Stomach (tissue), 8 donors: ENCODE measurements at regions not wholly inside any gene's neighbourhood (a gene's known extent, or its start where the extent isn't known, plus 50 kb on each side); places are given as distances from the start of the nearest gene placed in this dataset.

Source experiments
- DNase-seq, 2 donors: peaks; one replicate each; pipeline versions ENCODE4 v3.0.0 to v3.0.0-alpha.2; 2013 to 2019
- H3K27ac ChIP-seq, 5 donors: fragments of 200-600 bp in 4 of 5; sonication (generic) in 4 of 5; one replicate each; pipeline ENCODE4 v1.5.1; 2013 to 2019; ENCODE audit warnings: mild to moderate bottlenecking in 1 of 5, moderate library complexity in 1 of 5
- H3K27me3 ChIP-seq, 3 donors: fragments of 200-600 bp; sonication (generic); one replicate each; pipeline ENCODE4 v1.5.1; 2017 to 2019; ENCODE audit warnings: mixed run types in 1 of 3
- H3K36me3 ChIP-seq, 4 donors: fragments of 200-600 bp; sonication (generic); 1 replicate in 3 of 4; 2 replicates in 1 of 4; pipeline ENCODE4 v1.5.1; 2016 to 2019
- H3K4me1 ChIP-seq, 4 donors: fragments of 200-600 bp; sonication (generic); one replicate each; pipeline ENCODE4 v1.5.1; 2016 to 2019
- H3K4me3 ChIP-seq, 4 donors: fragments of 200-600 bp; sonication (generic) in 3 of 4; one replicate each; pipeline ENCODE4 v1.5.1; 2016 to 2019; ENCODE audit warnings: mild to moderate bottlenecking in 1 of 4
- H3K9me3 ChIP-seq, 4 donors: fragments of 200-600 bp; sonication (generic); one replicate each; pipeline ENCODE4 v1.5.1; 2016 to 2019
- EP300 ChIP-seq: sonication (generic); formaldehyde crosslinking; IDR thresholded peaks from one replicate; pipeline ENCODE4 v1.6.1; 2017; ENCODE audit warnings: antibody characterized with exemption
- POLR2A ChIP-seq, 4 donors: fragments of 450-650 bp; IDR thresholded peaks; one replicate each; pipeline ENCODE4 v1.6.1; 2016; ENCODE audit warnings: antibody characterized with exemption in 4 of 4, control low read depth in 2 of 4, mild to moderate bottlenecking in 1 of 4, moderate library complexity in 1 of 4
- POLR2AphosphoS5 ChIP-seq, 3 donors: sonication (generic); formaldehyde crosslinking; IDR thresholded peaks; one replicate each; pipeline ENCODE4 v1.6.1; 2016; ENCODE audit warnings: antibody characterized with exemption in 3 of 3
- WGBS, 5 donors: extraction: QIAGEN DNeasy Blood & Tissue Kit in 3 of 5; methylation state at CpG; one replicate each; pipeline versions ENCODE4 v1.1.5 to v1.1.7; 2013 to 2018; 5-methylcytosine and 5-hydroxymethylcytosine counted together
- intact Hi-C: fragments of 100-400 bp; cut with DNase I; formaldehyde crosslinking; loops from one replicate; pipeline ENCODE4 v1.15.1; 2023; ENCODE audit warnings: low total_unique reads
- TF ChIP-seq, protein P1 (sequence below), 7 experiments: fragments of 450-650 bp in 4 of 7; fragments of 200-600 bp in 3 of 7; sonication (generic) in 3 of 7; IDR thresholded peaks; one replicate each; pipeline ENCODE4 v1.5.1; 2016 to 2019; ENCODE audit warnings: antibody characterized with exemption in 7 of 7, control low read depth in 2 of 7, mild to moderate bottlenecking in 1 of 7
- donor health status: healthy with polysubstance abuse.
- donor health status: Bipolar disorder and iron deficiency.
- donor health status: healthy.

DNA sequence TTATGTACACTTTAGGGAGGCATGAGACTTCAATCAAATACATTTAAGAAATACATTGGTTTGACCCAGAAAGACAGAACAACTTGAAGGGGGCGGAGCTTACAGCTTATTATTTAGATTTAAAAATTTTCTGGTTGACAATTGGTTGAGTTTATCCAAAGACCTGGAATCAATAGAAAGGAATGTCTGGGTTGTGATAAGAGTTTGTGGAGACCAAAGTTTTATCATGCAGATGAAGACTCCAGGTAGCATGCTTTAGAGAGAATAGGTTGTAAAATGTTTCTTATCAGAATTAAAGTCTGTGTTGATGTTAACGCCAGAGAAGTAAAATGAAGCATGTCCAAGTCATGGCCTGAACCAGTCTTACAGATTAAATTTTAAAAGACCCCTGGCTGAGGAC lies 757.8 kb upstream of the ADGRB3 start:
- TF ChIP-seq, protein P1, sequence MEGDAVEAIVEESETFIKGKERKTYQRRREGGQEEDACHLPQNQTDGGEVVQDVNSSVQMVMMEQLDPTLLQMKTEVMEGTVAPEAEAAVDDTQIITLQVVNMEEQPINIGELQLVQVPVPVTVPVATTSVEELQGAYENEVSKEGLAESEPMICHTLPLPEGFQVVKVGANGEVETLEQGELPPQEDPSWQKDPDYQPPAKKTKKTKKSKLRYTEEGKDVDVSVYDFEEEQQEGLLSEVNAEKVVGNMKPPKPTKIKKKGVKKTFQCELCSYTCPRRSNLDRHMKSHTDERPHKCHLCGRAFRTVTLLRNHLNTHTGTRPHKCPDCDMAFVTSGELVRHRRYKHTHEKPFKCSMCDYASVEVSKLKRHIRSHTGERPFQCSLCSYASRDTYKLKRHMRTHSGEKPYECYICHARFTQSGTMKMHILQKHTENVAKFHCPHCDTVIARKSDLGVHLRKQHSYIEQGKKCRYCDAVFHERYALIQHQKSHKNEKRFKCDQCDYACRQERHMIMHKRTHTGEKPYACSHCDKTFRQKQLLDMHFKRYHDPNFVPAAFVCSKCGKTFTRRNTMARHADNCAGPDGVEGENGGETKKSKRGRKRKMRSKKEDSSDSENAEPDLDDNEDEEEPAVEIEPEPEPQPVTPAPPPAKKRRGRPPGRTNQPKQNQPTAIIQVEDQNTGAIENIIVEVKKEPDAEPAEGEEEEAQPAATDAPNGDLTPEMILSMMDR (IDR thresholded peaks at IDR 0.05), result no peak
- no peak for TF ChIP-seq POLR2AphosphoS5 (IDR thresholded peaks at IDR 0.05)
- TF ChIP-seq POLR2A (IDR thresholded peaks at IDR 0.05), result no peak
- TF ChIP-seq EP300, result no peak
- WGBS, 5 donors, result 73 to 83% (median 80%) methylated on average over 2 of the region's 2 CpGs
- H3K4me1 ChIP-seq, result no peaks in the 10 kb centered on the region

DNA sequence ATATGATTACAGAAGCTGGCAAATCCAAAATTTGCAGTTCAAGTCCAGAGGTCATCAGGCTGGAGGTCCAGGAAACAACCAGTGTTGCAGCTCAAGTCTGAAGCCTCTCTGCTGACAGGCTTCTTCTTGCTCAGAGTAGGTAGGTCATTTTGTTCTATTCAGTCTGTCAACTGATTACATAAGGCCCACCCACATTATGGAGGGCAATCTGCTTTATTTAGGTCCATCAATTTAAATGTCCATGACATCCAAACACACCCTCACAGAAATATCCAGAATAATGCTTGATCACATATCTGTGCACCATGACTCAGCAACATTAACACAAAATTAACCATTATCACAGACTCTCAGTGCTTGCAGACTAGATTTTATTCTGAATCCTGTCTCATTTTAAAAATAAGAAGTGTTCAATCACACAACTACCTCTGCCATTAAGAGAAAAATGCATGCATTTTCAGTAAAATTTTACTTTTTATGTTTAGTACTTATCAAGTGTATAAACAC lies 759.2 kb upstream of the ADGRB3 start:
- no peaks in the 10 kb centered on the region for H3K27me3 ChIP-seq
- no peak overlapping the region for H3K4me3 ChIP-seq
- no peaks in the 10 kb centered on the region for H3K36me3 ChIP-seq
- no peaks in the 10 kb centered on the region for H3K4me1 ChIP-seq
- no peak for DNase-seq
- intact Hi-C loops, result no loop called here
- peaks cover 0 to 14% (median 0%) of the 10 kb centered on the region in 4 donors for H3K9me3 ChIP-seq
- H3K27ac ChIP-seq, result no peak overlapping the region
- no peak for TF ChIP-seq POLR2AphosphoS5 (IDR thresholded peaks at IDR 0.05)

More for the DNA sequence above, 757.8 kb upstream of the ADGRB3 start:
- Histone ChIP-seq H3K4me3 (no peak overlapping the region), H3K36me3 (no peaks in the 10 kb centered on the region), H3K27ac (no peak overlapping the region), H3K27me3 (no peaks in the 10 kb centered on the region), H3K9me3 (peaks cover 0 to 14% (median 0%) of the 10 kb centered on the region in 4 donors)
- DNase-seq, result no peak
- intact Hi-C loops, result no loop called here

DNA sequence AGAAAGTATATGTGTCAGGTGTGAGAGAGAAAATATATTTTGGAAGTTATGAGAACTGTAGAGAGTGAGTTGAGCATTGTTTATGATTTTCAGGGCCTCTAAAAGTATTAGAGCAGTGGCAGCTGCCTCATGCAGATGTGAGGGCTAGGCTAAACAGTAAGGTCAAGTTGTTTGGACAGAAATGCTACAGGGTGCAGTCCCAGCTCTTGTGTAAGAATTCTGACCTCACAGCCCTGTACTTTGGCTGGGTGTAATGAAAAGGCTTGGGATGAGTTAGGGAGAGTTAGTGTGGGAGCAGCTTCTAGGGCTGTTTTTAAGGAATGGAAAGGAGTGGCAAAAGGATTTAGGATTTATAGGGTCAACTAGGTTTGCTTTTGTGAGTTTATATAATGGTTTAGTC lies 764.8 kb upstream of the ADGRB3 start:
- H3K27ac ChIP-seq, result no peak overlapping the region
- no peaks in the 10 kb centered on the region for H3K4me1 ChIP-seq
- TF ChIP-seq POLR2AphosphoS5 (IDR thresholded peaks at IDR 0.05) (no peak), EP300 (no peak), POLR2A (IDR thresholded peaks at IDR 0.05) (no peak)
- TF ChIP-seq, protein P1 (IDR thresholded peaks at IDR 0.05), result no peak
- intact Hi-C loops, result no loop called here
- H3K27me3 ChIP-seq, result no peaks in the 10 kb centered on the region
- no peak for DNase-seq
- H3K36me3 ChIP-seq, result no peaks in the 10 kb centered on the region
- H3K4me3 ChIP-seq, result no peak overlapping the region
- H3K9me3 ChIP-seq, result no peaks in the 10 kb centered on the region

DNA sequence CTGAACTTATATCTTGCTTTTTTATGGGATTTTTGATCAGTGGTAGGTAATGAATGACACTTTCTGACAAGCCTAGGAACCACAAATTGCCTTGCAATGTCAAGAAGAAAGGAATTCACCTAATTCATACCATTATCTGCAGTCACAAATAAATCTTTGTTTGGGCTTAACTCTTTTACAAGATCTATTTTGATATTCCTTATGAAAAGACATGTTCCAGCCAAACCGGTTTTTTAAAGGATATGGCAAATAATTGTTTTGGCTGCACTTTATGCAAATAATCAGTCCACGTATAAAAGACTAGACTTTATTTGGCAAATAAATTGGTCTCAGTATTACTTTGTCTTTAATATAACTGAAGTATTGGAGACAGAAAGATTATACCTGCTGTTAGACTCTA lies 771.7 kb upstream of the ADGRB3 start:
- intact Hi-C loops, result no loop called here
- no peak for TF ChIP-seq POLR2A (IDR thresholded peaks at IDR 0.05)
- TF ChIP-seq, protein P1 (IDR thresholded peaks at IDR 0.05), result no peak
- TF ChIP-seq EP300, result no peak
- TF ChIP-seq POLR2AphosphoS5 (IDR thresholded peaks at IDR 0.05), result no peak

DNA sequence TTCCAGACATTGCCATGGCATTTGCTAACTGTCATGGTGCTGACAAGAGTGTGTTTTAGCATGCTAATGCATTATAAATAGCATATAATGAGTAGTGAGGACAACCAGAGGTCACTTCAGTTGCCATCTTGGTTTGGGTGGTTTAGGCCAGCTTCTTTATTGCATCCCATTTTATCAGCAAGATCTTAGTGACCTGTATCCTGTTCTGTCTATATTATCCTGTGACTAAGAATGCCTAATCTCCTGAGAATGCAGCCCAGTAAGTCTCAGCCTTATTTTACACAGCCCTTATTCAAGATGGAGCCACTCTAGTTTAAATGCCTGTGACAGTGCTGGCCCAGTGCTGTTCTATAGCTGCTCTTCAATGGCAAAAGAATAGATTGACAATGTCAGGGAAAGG lies 781.0 kb upstream of the ADGRB3 start:
- Histone ChIP-seq H3K36me3 (no peaks in the 10 kb centered on the region), H3K9me3 (peaks cover 0 to 5% (median 0%) of the 10 kb centered on the region in 4 donors), H3K27me3 (no peaks in the 10 kb centered on the region), H3K27ac (no peak overlapping the region), H3K4me3 (no peak overlapping the region), H3K4me1 (no peaks in the 10 kb centered on the region)
- DNase-seq, result no peak
- intact Hi-C loops, result no loop called here
- no peak for TF ChIP-seq POLR2AphosphoS5 (IDR thresholded peaks at IDR 0.05)
- no peak for TF ChIP-seq EP300
- TF ChIP-seq, protein P1 (IDR thresholded peaks at IDR 0.05), result no peak
- TF ChIP-seq POLR2A (IDR thresholded peaks at IDR 0.05), result no peak

More for the DNA sequence above, 771.7 kb upstream of the ADGRB3 start:
- Histone ChIP-seq H3K36me3 (no peaks in the 10 kb centered on the region), H3K9me3 (no peaks in the 10 kb centered on the region), H3K4me1 (no peaks in the 10 kb centered on the region), H3K27ac (no peak overlapping the region), H3K27me3 (no peaks in the 10 kb centered on the region), H3K4me3 (no peak overlapping the region)
- WGBS, 5 donors, result 18 to 60% (median 48%) methylated on average over 2 of the region's 2 CpGs
- no peak for DNase-seq
